ENCODE measurements at regions not wholly inside any gene's neighbourhood (a gene's known extent, or its start where the extent isn't known, plus 50 kb on each side); places are given as distances from the start of the nearest gene placed in this dataset.

- ATAC-seq = no peak
- Histone ChIP-seq H3K36me3 (no peaks in the 10 kb centered on the region), H3K4me3 (no peak overlapping the region), H3K27ac (no peak overlapping the region), H3K27me3 (no peaks in the 10 kb centered on the region), H3K9me3 (no peaks in the 10 kb centered on the region), H3K4me1 (no peaks in the 10 kb centered on the region)
- intact Hi-C loops (cut with DNase I) = no loop called here
- no peak for TF ChIP-seq POLR2A (IDR thresholded peaks at IDR 0.05)
- no peak for TF ChIP-seq CTCF (IDR thresholded peaks at IDR 0.05)
- no peak for DNase-seq
- whole genome bisulfite sequencing, 4 donors = 66 to 76% (median 70%) methylated on average over 10 of the region's 10 CpGs
Measured at GRCh38 chr6:156231026-156231765, 546.0 kb upstream of the ARID1B start.

GRCh38 chr6:156219973-156220372 lies 557.2 kb upstream of the ARID1B start:
- intact Hi-C loops (cut with DNase I) = no loop called here
- no peaks in the 10 kb centered on the region for H3K4me1 ChIP-seq
- H3K4me3 ChIP-seq = no peak overlapping the region
- H3K27ac ChIP-seq = no peak overlapping the region
- H3K27me3 ChIP-seq = no peaks in the 10 kb centered on the region
- no peak for TF ChIP-seq CTCF (IDR thresholded peaks at IDR 0.05)
- no peak for TF ChIP-seq POLR2A (IDR thresholded peaks at IDR 0.05)
- DNase-seq (no peak), ATAC-seq (no peak)
- H3K36me3 ChIP-seq = no peaks in the 10 kb centered on the region
- peaks cover 0 to 20% (median 0%) of the 10 kb centered on the region in 12 donors for H3K9me3 ChIP-seq

- ATAC-seq = no peak
- WGBS, 4 donors = 72 to 87% (median 81%) methylated on average over 3 of the region's 3 CpGs
- no peaks in the 10 kb centered on the region for H3K36me3 ChIP-seq
Measured at GRCh38 chr6:156205678-156206077, 571.5 kb upstream of the ARID1B start.

GRCh38 chr6:156199182-156199581 lies 578.0 kb upstream of the ARID1B start:
- H3K27me3 ChIP-seq = no peaks in the 10 kb centered on the region
- WGBS, 4 donors = 84 to 94% (median 86%) methylated on average over 5 of the region's 5 CpGs
- H3K4me3 ChIP-seq = no peak overlapping the region
- no peaks in the 10 kb centered on the region for H3K36me3 ChIP-seq
- no peak for DNase-seq
- no peaks in the 10 kb centered on the region for H3K4me1 ChIP-seq
- peaks cover 0 to 3% (median 0%) of the 10 kb centered on the region in 12 donors for H3K9me3 ChIP-seq
- H3K27ac ChIP-seq = no peak overlapping the region
- intact Hi-C loops (cut with DNase I) = no loop called here
- TF ChIP-seq POLR2A (IDR thresholded peaks at IDR 0.05) (no peak), CTCF (IDR thresholded peaks at IDR 0.05) (no peak)
- ATAC-seq = no peak

More at GRCh38 chr6:156205678-156206077, 571.5 kb upstream of the ARID1B start:
- DNase-seq = no peak
- intact Hi-C loops (cut with DNase I) = no loop called here
- Histone ChIP-seq H3K27ac (no peak overlapping the region), H3K4me1 (no peaks in the 10 kb centered on the region), H3K4me3 (no peak overlapping the region), H3K9me3 (peaks cover 0 to 62% (median 18%) of the 10 kb centered on the region in 12 donors), H3K27me3 (no peaks in the 10 kb centered on the region)
- TF ChIP-seq POLR2A (IDR thresholded peaks at IDR 0.05) (no peak), CTCF (IDR thresholded peaks at IDR 0.05) (no peak)
